ENCODE measurements at regions not wholly inside any gene's neighbourhood (a gene's known extent, or its start where the extent isn't known, plus 50 kb on each side); places are given as distances from the start of the nearest gene placed in this dataset.

- no peak for DNase-seq
- no peak overlapping the region for H3K27ac ChIP-seq
- no peaks in the 10 kb centered on the region for H3K36me3 ChIP-seq
- no peak overlapping the region for H3K4me3 ChIP-seq
- H3K27me3 ChIP-seq = no peaks in the 10 kb centered on the region
- H3K9ac ChIP-seq (ENCODE audit: low read depth in 2 of 2, low read length in 2 of 2) = no peak overlapping the region
- TF ChIP-seq, protein P1, sequence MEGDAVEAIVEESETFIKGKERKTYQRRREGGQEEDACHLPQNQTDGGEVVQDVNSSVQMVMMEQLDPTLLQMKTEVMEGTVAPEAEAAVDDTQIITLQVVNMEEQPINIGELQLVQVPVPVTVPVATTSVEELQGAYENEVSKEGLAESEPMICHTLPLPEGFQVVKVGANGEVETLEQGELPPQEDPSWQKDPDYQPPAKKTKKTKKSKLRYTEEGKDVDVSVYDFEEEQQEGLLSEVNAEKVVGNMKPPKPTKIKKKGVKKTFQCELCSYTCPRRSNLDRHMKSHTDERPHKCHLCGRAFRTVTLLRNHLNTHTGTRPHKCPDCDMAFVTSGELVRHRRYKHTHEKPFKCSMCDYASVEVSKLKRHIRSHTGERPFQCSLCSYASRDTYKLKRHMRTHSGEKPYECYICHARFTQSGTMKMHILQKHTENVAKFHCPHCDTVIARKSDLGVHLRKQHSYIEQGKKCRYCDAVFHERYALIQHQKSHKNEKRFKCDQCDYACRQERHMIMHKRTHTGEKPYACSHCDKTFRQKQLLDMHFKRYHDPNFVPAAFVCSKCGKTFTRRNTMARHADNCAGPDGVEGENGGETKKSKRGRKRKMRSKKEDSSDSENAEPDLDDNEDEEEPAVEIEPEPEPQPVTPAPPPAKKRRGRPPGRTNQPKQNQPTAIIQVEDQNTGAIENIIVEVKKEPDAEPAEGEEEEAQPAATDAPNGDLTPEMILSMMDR (IDR thresholded peaks at IDR 0.05) = no peak
- intact Hi-C loops (cut with DNase I) = no loop called here
- no peaks in the 10 kb centered on the region for H3K9me3 ChIP-seq
- no peaks in the 10 kb centered on the region for H3K4me1 ChIP-seq
These were observed 170.5 kb downstream of the NAA11 start for GRCh38 chr4:79155336-79155735.

DNA sequence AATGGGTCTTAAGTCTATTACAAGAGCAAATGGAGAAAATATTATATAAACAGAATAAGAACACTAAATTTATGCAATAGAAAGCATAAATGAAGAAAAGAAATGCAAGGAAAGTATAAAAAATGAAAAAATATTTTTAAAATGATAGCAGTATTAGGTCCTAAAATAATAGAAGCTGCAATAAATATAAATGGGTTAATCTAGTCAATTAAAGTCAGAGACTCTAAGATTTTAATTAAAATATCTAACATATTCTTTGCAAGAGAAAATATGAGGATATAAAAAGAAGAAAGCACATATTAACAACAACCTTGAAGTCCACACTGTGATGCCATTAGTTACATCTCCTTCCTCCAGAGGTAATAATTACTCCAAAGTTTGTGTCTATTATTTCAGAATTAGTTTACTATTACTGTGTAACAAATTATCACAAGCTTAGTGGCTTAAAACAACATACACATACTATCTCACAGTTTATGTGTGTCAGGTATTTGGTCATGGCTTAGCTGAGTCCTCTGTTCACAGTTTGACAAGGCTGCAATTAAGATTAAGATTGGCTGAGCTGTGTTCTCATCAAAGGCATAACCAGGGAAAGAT lies 174.9 kb downstream of the NAA11 start:
- Histone ChIP-seq H3K27me3 (no peaks in the 10 kb centered on the region), H3K27ac (no peak overlapping the region), H3K4me1 (no peaks in the 10 kb centered on the region), H3K9me3 (no peaks in the 10 kb centered on the region), H3K36me3 (no peaks in the 10 kb centered on the region), H3K9ac (ENCODE audit: low read depth in 2 of 2, low read length in 2 of 2) (no peak overlapping the region), H3K4me3 (no peak overlapping the region)
- no peak for DNase-seq
- intact Hi-C loops (cut with DNase I) = no loop called here
- TF ChIP-seq, protein P1 (IDR thresholded peaks at IDR 0.05) = no peak

DNA sequence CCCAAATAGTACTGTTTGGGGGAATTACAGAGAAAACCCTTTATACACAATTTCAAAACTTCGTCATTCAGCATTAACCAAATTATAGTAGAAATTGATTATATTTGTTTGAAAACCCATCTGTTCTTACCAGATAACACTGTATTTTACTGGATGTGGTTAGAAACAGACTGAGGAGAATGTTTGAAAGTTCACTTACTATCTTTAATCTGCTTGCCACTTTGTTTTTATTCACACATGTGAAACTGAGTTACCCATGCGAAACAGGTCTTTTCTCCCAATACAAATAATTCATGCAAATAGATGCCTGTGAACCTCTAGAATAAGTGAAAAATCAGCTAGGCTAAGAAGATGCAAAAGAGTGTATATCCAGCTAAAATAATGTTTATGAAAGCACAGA lies 177.5 kb downstream of the NAA11 start:
- intact Hi-C loops (cut with DNase I) = no loop called here
- H3K4me3 ChIP-seq = no peak overlapping the region
- TF ChIP-seq, protein P1 (IDR thresholded peaks at IDR 0.05) = no peak

GRCh38 chr4:79147251-79147650 lies 178.6 kb downstream of the NAA11 start:
- Histone ChIP-seq H3K9me3 (no peaks in the 10 kb centered on the region), H3K4me3 (no peak overlapping the region), H3K4me1 (no peaks in the 10 kb centered on the region), H3K36me3 (no peaks in the 10 kb centered on the region), H3K27ac (no peak overlapping the region), H3K27me3 (no peaks in the 10 kb centered on the region), H3K9ac (ENCODE audit: low read depth in 2 of 2, low read length in 2 of 2) (no peak overlapping the region)
- TF ChIP-seq, protein P1 (IDR thresholded peaks at IDR 0.05) = no peak
- DNase-seq = no peak
- intact Hi-C loops (cut with DNase I) = no loop called here

More for the DNA sequence above, 177.5 kb downstream of the NAA11 start:
- Histone ChIP-seq H3K27ac (no peak overlapping the region), H3K9ac (ENCODE audit: low read depth in 2 of 2, low read length in 2 of 2) (no peak overlapping the region), H3K4me1 (no peaks in the 10 kb centered on the region), H3K27me3 (no peaks in the 10 kb centered on the region), H3K36me3 (no peaks in the 10 kb centered on the region), H3K9me3 (no peaks in the 10 kb centered on the region)
- no peak for DNase-seq

DNA sequence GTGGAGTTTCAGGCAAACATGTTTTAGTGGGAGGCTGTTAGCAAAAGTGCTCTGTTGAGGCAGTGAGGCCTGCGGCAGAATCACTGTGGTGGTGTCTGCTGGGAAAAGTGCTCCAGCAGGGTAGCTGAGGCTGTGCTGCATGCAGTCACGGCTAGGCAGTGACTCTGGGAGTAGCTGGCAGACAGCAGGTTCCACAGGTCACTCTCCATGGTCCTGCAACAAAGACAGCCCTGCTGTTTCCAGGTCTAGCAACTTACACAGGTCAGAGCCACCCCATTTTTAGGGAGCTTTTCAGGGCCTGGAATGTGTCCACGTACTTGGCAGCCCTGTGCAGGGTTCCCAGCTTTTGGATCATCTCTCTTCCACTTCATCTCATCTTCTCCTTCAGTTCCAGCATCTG lies 184.3 kb downstream of the NAA11 start:
- no peak for DNase-seq
- intact Hi-C loops (cut with DNase I) = no loop called here
- Histone ChIP-seq H3K36me3 (no peaks in the 10 kb centered on the region), H3K9ac (ENCODE audit: low read depth in 2 of 2, low read length in 2 of 2) (no peak overlapping the region), H3K27ac (no peak overlapping the region), H3K4me1 (no peaks in the 10 kb centered on the region), H3K27me3 (no peaks in the 10 kb centered on the region), H3K9me3 (no peaks in the 10 kb centered on the region), H3K4me3 (no peak overlapping the region)
- TF ChIP-seq, protein P1 (IDR thresholded peaks at IDR 0.05) = no peak

Measured in colonic mucosa (tissue), 4 donors.